ENCODE measurements at regions not wholly inside any gene's neighbourhood (a gene's known extent, or its start where the extent isn't known, plus 50 kb on each side); places are given as distances from the start of the nearest gene placed in this dataset.

DNA sequence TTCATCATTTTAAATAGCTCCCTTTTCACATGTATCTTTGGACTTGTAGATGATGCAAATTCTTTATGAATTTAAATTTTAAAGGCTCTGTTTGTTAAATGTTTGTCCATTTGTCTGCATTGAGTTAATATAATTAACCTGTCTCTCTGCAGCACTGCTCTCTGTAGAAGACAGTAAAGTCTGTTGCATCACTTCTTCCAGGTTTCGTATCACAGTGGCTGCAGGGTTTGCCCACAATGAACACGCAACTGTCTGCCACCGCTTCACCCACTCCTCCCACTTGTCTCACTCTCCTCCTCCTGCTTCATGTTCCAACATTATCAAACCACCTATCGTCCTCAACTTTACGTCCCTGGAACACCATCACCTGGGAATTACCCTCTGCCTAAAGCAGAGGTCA lies 231.3 kb upstream of the SLC30A5 start:
- TF ChIP-seq POLR2A (IDR thresholded peaks at IDR 0.05): no peak
- TF ChIP-seq, protein P1, sequence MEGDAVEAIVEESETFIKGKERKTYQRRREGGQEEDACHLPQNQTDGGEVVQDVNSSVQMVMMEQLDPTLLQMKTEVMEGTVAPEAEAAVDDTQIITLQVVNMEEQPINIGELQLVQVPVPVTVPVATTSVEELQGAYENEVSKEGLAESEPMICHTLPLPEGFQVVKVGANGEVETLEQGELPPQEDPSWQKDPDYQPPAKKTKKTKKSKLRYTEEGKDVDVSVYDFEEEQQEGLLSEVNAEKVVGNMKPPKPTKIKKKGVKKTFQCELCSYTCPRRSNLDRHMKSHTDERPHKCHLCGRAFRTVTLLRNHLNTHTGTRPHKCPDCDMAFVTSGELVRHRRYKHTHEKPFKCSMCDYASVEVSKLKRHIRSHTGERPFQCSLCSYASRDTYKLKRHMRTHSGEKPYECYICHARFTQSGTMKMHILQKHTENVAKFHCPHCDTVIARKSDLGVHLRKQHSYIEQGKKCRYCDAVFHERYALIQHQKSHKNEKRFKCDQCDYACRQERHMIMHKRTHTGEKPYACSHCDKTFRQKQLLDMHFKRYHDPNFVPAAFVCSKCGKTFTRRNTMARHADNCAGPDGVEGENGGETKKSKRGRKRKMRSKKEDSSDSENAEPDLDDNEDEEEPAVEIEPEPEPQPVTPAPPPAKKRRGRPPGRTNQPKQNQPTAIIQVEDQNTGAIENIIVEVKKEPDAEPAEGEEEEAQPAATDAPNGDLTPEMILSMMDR (IDR thresholded peaks at IDR 0.05): no peak
